WERI-Rb-1 (cell line): ENCODE measurements at regions not wholly inside any gene's neighbourhood (a gene's known extent, or its start where the extent isn't known, plus 50 kb on each side); places are given as distances from the start of the nearest gene placed in this dataset.

Experiments used
- DNase-seq: peaks from one replicate; pipeline ENCODE4 v3.0.0-alpha.2; 2020
- H3K27ac ChIP-seq: fragments of 250-450 bp; sonication (Bioruptor Pico); 2 replicates; pipeline ENCODE4 v1.5.1; 2020; ENCODE audit warnings: mild to moderate bottlenecking, moderate library complexity
- H3K27me3 ChIP-seq: fragments of 250-450 bp; sonication (Bioruptor Pico); 2 replicates; pipeline ENCODE4 v1.5.1; 2021; ENCODE audit warnings: mild to moderate bottlenecking, low read depth, moderate library complexity; ENCODE audit not compliant: insufficient read depth, severe bottlenecking
- H3K36me3 ChIP-seq: fragments of 250-450 bp; sonication (Bioruptor Pico); 2 replicates; pipeline ENCODE4 v1.5.1; 2020; ENCODE audit warnings: mild to moderate bottlenecking, moderate library complexity
- H3K4me3 ChIP-seq: 2 replicates; pipeline ENCODE4 v1.5.1; 2011; ENCODE audit warnings: low read depth, mild to moderate bottlenecking, control low read depth, low read length
- H3K9me3 ChIP-seq: fragments of 250-450 bp; sonication (Bioruptor Pico); 2 replicates; pipeline ENCODE4 v1.5.1; 2021; ENCODE audit warnings: mild to moderate bottlenecking, moderate library complexity; ENCODE audit not compliant: severe bottlenecking
- TF ChIP-seq, protein P1 (sequence below): IDR thresholded peaks from 2 replicates; pipeline ENCODE4 v1.5.1; 2011; ENCODE audit warnings: low read depth, mild to moderate bottlenecking, control low read depth, inconsistent platforms, low read length

DNA sequence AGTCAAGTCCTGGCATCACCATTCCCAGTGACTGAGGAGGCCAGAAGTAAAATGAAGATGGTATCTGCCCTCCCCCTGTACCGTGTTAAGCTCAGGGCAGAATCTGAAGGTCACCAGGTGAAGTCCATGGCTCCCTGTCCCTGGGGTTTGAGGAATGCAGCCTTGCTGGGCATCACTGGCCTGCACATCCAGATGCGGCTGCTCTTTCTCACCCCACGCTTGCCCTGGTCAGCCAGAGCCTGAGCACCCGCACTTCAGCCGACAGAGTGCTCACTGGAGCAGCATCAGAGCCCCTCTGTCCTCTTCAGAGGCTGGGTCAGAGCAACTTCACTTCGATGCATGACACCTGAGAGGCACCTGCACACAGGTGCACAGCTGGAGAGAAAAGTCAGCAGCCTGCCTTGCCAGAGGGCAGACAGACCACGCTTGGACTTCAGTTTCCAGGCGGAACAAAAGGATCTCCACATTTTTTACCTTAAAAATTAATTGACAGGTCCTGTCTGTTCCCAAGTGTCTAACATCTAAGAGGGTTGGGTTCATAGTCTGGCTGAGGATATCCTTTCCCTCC lies 267.3 kb downstream of the ANAPC1 start:
- H3K36me3 ChIP-seq: no peaks in the 10 kb centered on the region
- DNase-seq: no peak
- H3K9me3 ChIP-seq: no peaks in the 10 kb centered on the region
- no peak overlapping the region for H3K4me3 ChIP-seq
- H3K27ac ChIP-seq: no peak overlapping the region
- TF ChIP-seq, protein P1, sequence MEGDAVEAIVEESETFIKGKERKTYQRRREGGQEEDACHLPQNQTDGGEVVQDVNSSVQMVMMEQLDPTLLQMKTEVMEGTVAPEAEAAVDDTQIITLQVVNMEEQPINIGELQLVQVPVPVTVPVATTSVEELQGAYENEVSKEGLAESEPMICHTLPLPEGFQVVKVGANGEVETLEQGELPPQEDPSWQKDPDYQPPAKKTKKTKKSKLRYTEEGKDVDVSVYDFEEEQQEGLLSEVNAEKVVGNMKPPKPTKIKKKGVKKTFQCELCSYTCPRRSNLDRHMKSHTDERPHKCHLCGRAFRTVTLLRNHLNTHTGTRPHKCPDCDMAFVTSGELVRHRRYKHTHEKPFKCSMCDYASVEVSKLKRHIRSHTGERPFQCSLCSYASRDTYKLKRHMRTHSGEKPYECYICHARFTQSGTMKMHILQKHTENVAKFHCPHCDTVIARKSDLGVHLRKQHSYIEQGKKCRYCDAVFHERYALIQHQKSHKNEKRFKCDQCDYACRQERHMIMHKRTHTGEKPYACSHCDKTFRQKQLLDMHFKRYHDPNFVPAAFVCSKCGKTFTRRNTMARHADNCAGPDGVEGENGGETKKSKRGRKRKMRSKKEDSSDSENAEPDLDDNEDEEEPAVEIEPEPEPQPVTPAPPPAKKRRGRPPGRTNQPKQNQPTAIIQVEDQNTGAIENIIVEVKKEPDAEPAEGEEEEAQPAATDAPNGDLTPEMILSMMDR: no peak
- peaks cover 60% of the 10 kb centered on the region for H3K27me3 ChIP-seq

DNA sequence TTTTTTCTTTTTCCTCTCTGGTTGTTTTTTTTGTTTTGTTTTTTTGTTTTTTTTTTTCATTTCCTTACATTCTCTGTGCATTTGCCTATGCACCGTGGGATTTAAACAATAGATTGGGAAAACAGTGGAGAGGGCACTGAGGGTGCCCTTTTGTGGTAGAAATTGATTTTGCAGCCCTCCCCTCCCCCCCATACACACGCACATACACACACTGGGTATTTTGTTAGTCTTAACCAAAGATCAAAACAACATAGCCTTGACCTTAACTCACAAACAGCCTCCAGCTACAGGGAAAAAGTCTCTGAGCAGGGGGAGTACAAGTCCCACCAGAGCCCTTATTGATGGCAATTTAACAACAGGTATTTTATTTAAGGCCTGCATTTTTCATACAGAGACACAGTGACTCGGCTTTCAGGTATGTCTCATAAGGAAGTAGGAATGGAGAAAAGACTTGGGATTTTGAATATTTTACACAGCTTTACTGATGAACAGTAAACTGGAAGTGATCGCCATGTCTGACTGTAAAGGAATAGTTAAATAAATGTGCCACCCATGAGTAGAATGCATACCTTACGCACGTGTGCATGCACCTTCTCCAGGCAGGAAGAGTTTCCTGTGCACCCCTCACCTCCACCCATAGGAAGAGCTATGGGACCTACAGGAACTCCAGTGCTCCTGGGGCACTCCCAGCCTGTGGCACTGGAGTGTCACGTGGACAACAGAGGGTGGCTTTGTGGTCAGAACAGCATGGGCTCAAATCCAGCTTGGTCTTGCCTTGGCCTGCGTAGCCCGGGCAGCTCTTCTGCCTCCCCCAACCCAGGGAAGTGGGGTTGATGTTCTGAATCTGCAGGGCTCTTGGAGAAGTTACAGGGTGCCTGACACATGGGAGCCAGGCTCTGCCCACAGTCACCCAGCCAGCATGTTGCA lies 266.4 kb downstream of the ANAPC1 start:
- no peak overlapping the region for H3K4me3 ChIP-seq
- H3K9me3 ChIP-seq: no peaks in the 10 kb centered on the region
- no peaks in the 10 kb centered on the region for H3K36me3 ChIP-seq
- no peak overlapping the region for H3K27ac ChIP-seq
- H3K27me3 ChIP-seq: peaks cover 68% of the 10 kb centered on the region
- DNase-seq: no peak
- TF ChIP-seq, protein P1: no peak

DNA sequence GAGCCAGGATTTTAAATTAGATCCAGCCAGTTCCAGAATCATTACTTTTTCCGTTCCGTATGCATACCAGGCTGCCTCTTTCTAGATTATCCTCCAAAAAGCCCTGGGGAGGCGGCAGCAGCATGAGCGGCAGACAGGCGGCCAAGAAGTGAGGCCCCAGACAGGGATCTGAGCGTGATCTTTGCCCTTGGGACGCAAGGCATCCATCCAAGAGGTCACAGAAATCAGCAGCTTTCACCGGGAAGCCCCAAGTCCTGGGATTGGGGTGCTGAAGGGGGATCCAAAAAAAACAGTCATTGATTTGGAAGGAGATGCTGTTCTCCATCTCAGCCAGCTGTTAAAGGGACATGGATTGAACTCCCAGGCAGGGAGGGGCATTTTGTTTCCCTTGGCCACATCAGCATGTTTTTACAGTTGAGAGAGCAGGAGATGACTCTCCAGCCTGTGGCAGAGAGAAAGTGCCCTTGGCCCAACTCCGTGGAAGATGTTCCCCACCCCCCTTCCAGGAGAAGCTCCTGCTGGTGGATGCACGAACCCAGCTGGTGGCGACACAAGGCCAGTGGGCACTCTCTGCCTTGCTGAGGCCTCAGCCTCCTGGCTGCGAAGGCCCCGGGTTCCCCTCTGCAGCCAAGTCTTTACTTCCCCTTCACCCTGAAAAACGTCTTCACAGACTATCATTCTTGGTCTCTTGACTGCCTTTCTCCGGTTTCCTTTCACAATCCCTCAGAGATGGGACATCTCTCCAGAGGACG lies 265.6 kb downstream of the ANAPC1 start:
- TF ChIP-seq, protein P1: no peak
- DNase-seq: no peak
- Histone ChIP-seq H3K27ac (no peak overlapping the region), H3K27me3 (peaks cover 73% of the 10 kb centered on the region), H3K4me3 (no peak overlapping the region), H3K36me3 (no peaks in the 10 kb centered on the region), H3K9me3 (no peaks in the 10 kb centered on the region)

DNA sequence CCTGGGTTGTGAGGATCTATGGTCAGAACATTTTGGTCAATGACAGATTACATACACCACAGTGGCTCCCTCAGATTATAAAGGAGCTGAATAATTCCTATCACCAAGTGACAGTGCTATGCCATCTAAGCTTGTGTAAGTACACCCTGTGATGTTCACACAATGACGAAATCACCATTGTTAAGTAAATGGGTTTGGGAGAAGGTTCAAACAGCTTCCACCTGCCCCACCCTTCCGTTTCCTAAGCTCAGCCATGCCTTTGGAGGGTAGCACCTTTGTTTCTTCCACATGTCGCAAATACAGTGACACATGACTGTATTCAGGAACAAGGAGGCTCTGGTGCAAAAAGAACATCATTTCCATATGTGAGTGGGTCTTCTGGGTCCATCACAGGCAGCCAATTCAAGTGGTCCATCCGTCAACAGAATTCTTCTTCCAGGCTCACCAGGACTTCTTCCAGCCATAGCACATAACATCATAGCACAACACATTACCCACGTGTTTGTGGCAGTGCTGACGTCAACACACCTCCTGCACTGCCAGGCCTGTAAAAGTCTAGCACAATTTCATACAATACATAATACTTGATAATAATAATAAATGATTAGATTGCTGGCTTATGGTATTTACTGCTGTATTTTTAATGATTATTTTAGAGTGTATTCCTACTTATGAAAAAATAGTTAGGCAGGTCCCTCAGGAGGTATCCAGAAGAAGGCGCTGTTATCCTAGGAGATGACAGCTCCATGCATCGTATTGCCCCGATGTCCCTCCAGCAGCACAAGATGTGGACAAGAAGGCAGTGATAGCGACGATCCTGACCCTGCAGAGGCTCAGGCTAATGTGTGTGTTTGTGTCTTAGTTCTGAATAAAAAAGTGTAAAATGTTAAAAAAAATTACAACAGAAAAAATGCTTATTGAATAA lies 264.8 kb downstream of the ANAPC1 start:
- no peak overlapping the region for H3K27ac ChIP-seq
- no peaks in the 10 kb centered on the region for H3K9me3 ChIP-seq
- TF ChIP-seq, protein P1: no peak
- peaks cover 81% of the 10 kb centered on the region for H3K27me3 ChIP-seq
- H3K4me3 ChIP-seq: no peak overlapping the region
- H3K36me3 ChIP-seq: no peaks in the 10 kb centered on the region
- DNase-seq: no peak

DNA sequence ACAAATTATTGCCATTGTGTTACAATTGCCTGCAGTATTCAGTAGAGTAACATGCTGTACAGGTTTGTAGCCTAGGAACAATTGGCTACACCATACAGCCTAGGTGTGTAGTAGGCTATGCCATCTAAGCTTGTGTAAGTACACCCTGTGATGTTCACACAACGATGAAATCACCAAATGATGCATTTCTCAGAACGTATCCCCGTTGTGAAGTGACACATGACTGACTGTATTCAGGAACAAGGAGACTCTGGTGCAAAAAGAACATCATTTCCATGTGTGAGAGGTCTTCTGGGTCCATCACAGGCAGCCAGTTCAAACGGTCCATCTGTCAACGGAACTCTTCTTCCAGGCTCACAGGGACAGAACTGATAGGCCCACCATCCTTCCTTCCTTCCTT lies 263.7 kb downstream of the ANAPC1 start:
- TF ChIP-seq, protein P1: no peak
- Histone ChIP-seq H3K9me3 (no peaks in the 10 kb centered on the region), H3K27me3 (peaks cover 85% of the 10 kb centered on the region), H3K36me3 (no peaks in the 10 kb centered on the region), H3K27ac (no peak overlapping the region), H3K4me3 (no peak overlapping the region)
- DNase-seq: no peak
